Transverse colon (tissue), 1 donor: ENCODE measurements at regions not wholly inside any gene's neighbourhood (a gene's known extent, or its start where the extent isn't known, plus 50 kb on each side); places are given as distances from the start of the nearest gene placed in this dataset.

Experiments used
- EP300 ChIP-seq: sonication (generic); formaldehyde crosslinking; IDR thresholded peaks from one replicate; pipeline ENCODE4 v1.6.1; 2017; ENCODE audit warnings: antibody characterized with exemption, low read depth
- POLR2A ChIP-seq: fragments of 450-650 bp; IDR thresholded peaks from one replicate; pipeline ENCODE4 v1.6.1; 2016; ENCODE audit warnings: antibody characterized with exemption, mild to moderate bottlenecking, moderate library complexity

GRCh38 chr15:62603742-62604141, 438.7 kb upstream of the C2CD4B start:
- no peak for TF ChIP-seq POLR2A
- TF ChIP-seq EP300, result no peak
